ENCODE measurements at regions not wholly inside any gene's neighbourhood (a gene's known extent, or its start where the extent isn't known, plus 50 kb on each side); places are given as distances from the start of the nearest gene placed in this dataset.
A peak's percentile ranks its signal among the peaks of the same experiment; 100 is the strongest.

GRCh38 chr3:193997228-193998122, 138.5 kb upstream of the HES1 start:
- DNase-seq: no peak

DNA sequence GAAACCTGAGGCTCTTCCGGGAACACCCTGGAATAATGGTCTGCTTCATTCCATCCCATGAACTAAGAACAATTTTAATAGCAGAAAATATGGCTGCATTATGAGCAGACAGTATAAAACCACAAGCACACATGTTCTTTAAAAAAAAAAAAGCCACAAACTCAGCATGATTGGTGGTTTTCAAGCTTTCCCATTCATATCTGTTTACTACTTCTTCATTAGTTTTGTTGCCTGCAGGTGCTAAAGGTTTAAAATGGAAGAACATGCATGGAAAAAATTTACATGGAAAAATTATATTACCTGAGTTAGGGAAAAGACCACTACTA, 137.9 kb upstream of the HES1 start:
- DNase-seq: no peak

DNA sequence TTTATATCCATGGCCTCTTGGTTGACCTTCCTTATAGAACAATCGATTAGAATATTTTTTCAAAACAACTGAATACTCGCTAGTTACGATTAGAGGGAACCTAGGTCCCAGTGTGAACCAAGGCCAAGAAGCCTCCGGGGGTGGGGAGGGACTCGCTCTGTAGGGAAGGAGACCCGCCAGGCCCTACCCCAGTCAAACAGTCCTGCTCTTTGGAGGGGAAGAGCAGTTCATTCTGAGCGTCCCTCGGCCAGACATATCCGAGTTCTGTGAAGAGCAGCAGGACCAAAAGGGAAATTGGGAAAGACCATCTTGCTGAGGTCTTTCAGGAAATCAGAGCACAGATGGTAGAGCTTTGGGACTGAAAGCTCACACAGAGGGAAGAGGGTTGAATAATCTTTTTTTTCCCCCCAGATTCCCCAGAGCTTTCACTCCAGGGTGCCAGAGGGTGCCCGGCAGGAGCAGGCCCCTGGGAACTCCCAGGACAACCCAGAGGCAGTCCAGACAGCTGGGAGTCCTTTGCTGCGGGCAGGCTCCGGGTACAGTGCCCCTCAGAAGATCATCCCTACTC, 137.2 kb upstream of the HES1 start:
- no peak for DNase-seq

DNA sequence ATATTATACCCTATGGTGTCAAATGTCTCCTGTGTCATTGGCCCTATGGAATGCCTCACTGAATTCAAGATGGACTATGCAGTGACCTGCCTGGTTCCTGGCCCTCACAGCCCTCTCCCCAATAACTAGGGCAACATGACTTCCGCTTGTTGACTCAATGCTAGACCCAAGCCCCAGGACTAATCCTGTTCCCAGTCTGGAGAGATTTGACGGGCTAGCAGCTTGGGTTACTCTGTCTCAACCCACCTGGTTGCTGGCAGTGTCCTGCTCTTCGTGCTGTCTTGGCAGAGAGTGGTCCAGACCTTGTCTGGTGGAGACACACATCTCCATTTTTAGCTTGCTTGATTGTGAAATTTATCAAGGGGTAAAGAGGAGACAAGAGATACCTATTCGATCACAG, 135.8 kb upstream of the HES1 start:
- no peak for DNase-seq

GRCh38 chr3:194000712-194001111, 135.2 kb upstream of the HES1 start:
- no peak for DNase-seq

GRCh38 chr3:194001728-194002459, 134.1 kb upstream of the HES1 start:
- no peak for DNase-seq

GRCh38 chr3:194003114-194004057, 132.6 kb upstream of the HES1 start:
- DNase-seq: no peak

- DNase-seq: no peak
Observed at GRCh38 chr3:194005930-194006501, 129.9 kb upstream of the HES1 start.

DNA sequence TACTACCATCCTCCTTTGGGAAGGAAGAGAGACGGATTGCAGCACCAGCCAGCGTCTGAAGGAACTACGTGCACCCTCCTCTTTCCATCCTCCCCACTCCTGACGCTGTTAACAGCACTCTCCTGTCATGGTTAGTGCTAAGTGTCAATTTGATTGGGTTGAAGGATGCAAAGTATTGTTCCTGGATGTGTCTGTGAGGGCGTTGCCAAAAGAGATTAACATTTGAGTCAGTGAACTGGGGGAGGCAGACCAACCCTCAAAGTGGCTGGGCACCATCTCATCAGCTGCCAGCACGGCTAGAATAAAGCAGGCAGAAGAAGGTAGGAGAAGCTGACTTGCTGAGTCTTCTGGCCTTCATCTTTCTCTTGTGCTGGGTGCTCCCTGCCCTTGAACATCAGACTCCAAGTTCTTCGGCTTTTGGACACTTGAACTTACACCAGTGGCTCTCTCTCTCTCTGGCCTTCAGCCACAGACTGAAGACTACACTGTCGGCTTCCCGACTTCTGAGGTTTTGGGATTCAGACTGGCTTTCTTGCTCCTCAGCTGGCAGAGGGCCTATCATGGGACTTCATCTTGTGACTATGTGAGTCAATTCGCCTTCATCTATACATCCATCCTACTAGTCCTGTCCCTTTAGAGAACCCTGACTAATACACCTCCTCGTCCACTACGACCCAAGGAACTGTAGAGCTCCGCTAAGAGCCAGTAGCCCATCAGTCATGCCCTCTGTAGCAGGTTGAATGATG, 128.2 kb upstream of the HES1 start:
- no peak for DNase-seq

DNA sequence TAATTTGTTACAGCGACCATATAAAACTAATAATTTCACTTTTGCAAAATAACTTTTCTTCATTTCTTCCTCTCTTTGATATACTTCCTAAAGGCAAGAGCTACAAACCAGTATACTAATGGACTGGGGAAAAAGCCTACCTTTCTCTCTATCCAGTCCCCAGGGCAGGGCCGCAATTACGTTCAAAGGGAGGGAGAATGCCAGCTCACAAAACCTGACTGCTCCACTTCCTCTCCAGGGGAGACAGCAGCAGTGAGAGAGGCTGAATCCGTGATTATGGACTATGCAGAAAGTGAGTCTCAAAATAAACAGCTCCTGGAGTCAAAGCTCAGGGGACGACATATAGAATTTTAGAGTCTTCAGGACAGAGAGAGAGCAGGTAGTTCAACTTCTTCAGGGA, 126.9 kb upstream of the HES1 start:
- DNase-seq: no peak

DNA sequence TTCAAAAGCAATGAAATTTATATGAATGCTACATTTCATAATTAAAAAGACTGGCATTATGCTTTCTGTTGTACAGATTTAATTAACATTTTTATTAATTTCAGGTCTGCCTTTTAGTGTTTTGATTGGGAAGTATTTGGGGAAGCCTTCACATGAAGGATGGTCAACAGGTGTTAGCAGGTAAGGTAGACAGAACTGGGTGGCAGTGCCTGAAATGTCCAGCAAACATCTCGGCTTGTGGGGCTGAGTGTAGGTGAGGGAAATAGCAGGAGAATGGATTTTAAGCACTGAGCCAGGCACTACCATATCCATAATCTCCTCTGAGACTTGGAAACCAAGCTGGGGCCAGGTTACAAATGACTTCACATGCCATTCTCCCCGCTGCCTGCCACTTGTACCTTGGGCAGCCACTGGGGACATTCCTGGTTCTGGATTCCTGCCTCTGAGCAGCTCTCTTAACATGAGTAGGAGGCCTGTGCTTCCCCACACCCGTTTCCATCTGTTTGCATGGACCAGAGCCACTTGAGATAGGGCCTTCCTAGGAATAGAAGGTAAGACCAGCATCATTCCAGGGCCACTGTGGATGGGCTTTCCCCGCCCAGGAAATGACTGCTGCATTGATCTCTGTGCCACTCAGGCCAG, 125.9 kb upstream of the HES1 start:
- DNase-seq: no peak

DNA sequence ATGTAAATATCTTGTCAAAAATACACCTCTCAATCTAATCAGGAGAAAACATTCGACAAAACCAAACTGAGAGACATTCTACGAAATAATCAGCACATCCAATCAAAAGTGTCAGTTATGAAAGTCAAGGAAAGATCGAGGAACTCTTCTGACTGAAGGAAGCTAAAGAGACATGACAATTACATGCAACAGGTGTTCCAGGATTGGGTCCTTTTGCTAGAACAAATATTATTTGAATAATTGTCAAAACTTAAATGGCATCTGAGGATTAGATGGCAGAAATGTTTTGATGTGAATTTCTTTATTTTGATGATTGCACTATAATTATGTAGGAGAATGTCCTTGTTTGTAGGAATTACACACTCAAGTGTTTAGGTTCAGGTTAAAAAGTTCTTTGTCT, 124.1 kb upstream of the HES1 start:
- no peak for DNase-seq

GRCh38 chr3:194013928-194014327, 122.0 kb upstream of the HES1 start:
- DNase-seq: no peak

DNA sequence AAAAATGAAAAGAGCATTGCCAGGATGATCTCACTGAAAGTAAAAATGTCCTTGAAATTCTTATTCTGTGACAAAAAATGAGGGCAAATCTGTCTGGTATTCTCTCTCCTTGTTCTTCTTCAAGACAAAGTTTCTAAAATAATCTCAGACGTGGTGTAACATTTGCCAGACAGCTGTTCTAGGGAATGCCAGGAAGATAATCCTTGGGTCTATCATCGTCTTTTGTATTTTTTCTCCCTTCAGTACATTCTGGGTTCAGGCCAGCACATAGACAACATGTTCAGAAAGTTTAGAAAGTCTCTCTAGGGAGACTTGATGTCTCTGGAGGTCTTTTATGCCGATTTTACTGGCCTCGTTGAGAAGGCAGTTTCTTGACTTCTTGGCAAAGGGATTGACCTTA, 121.2 kb upstream of the HES1 start:
- no peak for DNase-seq

DNA sequence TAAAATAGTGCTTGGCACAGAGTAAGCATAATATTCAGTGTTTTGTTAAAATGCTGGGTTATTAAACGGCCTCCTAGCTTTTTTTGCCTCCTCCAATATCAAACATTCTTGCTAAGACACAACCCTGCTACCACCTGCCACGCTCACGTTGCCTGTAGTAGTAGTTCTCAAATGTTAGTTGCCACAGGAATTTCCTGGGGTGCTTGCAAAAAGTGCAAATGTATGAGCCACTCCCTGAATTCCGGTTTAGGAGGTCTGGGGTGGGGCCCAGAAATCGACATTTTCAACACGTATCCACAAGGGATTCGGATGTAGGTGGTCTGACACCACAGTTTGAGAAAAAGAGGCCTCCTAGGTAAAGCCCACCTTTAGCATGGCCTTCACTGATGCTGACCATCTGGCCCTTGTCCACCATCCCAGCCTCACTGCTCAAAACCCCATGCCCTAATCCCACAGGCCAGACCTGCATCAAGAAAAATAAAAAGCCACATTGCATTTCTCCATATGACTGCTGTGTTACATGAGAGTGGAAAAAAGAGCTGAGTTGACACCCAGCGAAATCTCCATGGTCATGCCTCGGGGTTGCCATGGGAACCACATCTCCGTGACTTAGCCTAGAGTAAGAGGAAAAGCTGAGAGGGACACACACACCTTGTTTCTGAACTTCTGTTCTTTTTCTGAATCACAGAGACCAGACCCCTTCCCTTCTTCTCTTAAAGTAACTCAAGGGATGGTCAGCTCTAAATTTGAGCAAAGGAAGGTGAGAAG, 116.4 kb upstream of the HES1 start:
- no peak for DNase-seq

DNA sequence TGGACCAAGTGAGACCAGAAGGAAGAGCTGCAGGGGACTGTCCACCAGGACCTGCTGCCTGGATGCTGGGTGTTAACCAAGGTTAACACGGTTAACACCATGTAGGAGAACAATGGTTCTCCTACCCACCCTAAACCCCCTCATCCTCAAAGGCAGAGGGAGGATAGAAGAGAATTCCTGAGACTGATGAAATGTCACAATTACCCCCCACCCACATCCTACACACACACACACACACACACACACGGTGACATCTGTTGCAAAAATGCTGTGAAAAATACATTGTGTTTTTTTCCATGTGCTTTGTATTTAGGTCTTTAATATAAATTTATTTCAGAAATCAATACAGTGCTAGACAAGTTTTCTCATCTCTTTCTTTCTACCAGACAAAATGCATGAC, 113.9 kb upstream of the HES1 start:
- no peak for DNase-seq

DNA sequence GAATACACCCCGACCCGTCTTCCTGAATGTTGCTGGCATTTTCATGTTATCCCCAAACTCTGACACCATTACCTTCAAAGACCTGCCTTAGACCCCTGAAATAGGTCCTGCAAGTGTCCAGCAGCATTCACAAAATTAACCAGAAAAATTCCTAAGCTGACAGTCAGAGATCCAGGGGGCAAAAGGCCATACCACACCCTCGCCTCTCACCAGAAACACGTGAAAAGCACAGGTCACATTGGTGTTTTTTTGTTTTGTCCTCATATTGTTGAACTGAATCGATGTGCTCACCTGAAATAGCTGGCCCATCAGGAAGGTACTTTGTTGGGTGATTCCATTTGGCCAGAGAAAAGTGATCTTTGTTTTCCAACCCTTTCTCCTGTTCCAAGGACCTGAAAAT, 113.1 kb upstream of the HES1 start:
- DNase-seq: no peak

- DNase-seq: peak; percentile 66
Observed at GRCh38 chr3:194023501-194024280, 112.3 kb upstream of the HES1 start.

GRCh38 chr3:194025119-194025518, 110.8 kb upstream of the HES1 start:
- no peak for DNase-seq

GRCh38 chr3:194025951-194026350, 110.0 kb upstream of the HES1 start:
- DNase-seq: no peak
